OCI-M2 (cell line): ENCODE measurements at regions not wholly inside any gene's neighbourhood (a gene's known extent, or its start where the extent isn't known, plus 50 kb on each side); places are given as distances from the start of the nearest gene placed in this dataset.
"Not testable (repeated sequence)": the region's sequence is repeated elsewhere in the genome, so short reads cannot be mapped to it uniquely, and the experiment has no call there.

Experiments
- DNase-seq: peaks from one replicate; lab custom pipeline; 2025; ENCODE audit not compliant: unreplicated experiment; lab: John Stamatoyannopoulos, UW

- no peak for DNase-seq
Observed at GRCh38 chr15:96052572-96053030, 277.9 kb upstream of the NR2F2 start.

- DNase-seq = no peak
Observed at GRCh38 chr15:96053031-96053780, 277.3 kb upstream of the NR2F2 start.

DNA sequence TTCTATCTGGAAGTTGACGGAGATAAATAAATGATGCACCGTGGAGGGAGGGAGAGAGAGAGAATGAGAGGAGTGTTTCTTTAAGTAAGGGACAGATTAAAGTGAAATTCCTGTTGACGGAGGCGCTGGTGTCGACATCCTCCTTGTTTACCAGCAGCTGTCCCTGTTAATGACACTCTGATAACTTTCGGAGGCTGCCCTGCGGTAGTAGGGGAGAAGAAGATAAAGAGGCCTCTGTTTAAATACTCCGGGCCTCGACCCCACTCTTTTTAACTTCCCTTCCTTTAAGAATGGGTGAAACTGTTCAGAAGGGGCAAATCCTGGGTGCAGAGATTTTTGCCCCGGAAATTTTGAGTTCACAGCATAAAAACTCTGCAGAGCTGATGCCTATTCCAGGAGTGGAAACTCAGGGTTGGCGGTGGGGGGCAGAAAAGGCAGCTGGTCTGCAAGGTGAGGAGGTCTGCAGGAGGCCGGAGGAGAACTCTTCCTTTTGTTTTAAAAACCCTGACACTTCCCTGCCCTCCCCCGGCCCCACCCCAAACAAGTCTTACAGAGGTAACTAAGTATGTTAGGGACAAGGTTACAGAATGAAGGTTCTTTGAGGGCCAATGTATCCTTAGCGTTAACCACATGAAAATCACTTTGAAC, 276.6 kb upstream of the NR2F2 start:
- no peak for DNase-seq

DNA sequence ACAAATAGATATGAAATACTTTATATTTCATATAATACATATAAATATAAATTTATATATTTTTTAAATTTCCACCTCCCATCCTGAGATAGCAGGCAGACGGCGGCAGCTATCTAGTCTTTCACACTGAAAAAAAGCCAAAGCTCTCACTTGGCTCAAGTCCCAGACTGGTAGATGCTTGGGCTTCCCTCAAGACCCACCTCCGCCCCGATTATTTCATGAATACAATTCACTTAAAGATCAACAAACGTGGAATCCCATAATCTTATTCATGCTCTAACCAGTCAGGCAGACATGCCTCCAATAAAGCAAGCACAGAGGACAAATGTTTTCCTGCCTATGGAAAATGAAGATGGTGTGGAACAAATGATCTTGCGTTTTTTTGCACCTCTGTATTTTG, 275.9 kb upstream of the NR2F2 start:
- DNase-seq = no peak

- DNase-seq = no peak
Observed at GRCh38 chr15:96058103-96058851, 272.2 kb upstream of the NR2F2 start.

GRCh38 chr15:96058852-96059103, 271.7 kb upstream of the NR2F2 start:
- DNase-seq = not testable (repeated sequence)

DNA sequence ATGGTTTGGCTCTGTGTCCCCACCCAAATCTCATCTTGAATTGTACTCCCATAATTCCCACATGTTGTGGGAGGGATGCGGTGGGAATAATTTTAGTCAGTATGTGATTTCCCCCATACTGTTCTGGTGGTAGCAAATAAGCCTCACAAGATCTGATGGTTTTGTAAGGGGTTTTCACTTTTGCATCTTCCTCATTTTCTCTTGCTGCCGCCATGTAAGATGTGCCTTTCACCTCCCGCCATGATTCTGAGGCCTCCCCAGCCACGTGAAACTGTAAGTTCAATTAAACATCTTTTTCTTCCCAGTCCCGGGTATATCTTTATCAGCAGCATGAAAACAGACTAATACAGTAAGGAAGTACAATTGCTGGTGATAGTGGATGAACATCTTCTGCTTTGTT, 269.9 kb upstream of the NR2F2 start:
- not testable (repeated sequence) for DNase-seq

DNA sequence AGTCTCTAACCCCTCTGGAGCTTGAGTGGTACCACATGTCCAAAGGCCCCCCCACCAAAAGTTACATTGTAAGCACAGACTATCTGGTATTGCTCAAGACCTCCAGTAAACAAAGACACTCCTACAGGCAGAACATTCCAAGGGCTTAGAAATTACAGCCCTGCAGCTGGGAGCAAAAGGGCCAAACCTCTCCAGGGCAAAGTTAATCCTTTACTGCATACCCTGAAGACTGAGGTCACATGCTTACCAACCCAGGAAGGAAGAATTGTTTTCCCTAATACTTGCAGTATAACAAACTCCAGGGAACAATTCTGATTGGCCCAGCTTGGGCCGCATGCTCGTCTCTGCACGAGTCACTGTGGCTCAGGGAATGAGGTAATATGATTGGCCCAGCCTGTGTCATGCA, 266.1 kb upstream of the NR2F2 start:
- DNase-seq = no peak

DNA sequence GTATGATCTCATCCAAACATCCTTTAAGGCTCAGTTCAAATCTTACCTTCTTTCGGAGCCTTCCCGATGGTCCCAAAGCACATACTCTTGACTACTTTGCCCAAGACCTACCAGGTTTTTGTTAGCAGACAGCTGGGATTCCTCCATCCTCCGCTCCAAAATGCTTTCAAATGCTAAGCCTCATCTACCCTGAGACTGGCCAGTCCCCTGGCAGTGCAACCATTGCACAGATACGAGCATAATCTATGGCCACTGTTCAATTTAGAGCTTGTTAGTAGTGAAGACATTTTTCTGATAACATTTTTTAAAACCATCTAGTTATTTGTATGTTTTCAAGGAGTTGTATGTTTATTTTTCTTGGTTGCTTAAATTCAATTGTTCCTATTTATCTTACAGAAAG, 264.4 kb upstream of the NR2F2 start:
- DNase-seq = no peak

- DNase-seq = no peak
Observed at GRCh38 chr15:96066852-96067495, 263.5 kb upstream of the NR2F2 start.

DNA sequence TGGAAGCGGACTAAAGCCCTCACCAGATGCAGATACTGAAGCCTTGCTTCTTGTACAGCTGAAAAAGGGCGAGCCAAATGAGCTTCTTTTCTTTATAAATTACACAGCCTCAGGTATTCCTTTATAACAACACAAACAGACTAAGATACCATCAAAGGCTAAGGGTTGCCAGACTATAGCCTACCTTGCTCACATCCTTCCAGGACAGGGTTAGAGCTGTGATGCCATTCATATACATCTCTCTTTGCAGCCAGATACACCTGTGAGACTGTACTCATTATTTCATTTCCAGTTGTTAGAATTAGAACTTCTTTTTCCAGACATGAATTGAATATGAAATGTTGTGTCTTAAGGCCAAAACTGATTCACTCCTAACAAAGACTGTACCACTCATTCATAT, 262.8 kb upstream of the NR2F2 start:
- DNase-seq = no peak

GRCh38 chr15:96068897-96069296, 261.6 kb upstream of the NR2F2 start:
- no peak for DNase-seq

DNA sequence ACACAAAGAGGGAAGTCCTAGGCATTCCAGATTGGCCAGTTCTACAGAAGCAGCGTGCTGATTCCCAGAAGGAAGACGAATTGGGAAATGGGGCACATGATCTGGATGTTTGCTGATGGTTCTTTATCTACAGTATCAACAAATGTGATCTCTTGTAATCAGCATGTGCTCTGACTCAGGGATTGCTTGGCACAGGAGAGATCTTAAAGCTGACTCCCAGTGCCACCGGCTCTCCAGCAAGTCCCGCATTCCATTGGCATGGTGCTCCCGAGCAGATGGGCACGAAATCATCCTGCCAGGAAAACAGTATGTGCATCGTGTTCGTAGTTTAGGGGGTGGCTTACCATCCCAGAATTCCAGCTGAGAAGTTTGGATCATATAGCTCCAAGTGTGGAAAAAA, 259.9 kb upstream of the NR2F2 start:
- DNase-seq = no peak

- DNase-seq = no peak
Observed at GRCh38 chr15:96072821-96073220, 257.7 kb upstream of the NR2F2 start.

DNA sequence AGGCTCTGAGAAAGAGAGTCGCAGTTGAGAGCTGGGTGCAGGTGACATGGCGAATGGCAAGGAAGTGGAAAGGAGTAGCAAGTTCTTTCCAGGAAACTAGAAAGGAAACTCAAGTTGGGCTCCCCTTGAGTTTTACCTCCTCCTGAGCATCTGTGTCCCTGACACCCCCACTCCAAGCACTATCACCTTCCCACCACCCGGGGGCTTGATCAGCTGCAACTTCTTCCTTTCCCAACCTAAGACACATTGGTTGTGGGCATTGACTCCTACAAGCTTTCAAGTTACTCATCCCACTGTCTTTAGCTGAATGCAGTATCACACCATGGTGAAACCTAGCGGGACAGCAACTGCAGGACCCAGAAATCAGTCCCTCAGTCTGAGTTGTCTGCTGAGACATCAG, 256.6 kb upstream of the NR2F2 start:
- DNase-seq = no peak

- DNase-seq = no peak
Observed at GRCh38 chr15:96075895-96076294, 254.6 kb upstream of the NR2F2 start.

DNA sequence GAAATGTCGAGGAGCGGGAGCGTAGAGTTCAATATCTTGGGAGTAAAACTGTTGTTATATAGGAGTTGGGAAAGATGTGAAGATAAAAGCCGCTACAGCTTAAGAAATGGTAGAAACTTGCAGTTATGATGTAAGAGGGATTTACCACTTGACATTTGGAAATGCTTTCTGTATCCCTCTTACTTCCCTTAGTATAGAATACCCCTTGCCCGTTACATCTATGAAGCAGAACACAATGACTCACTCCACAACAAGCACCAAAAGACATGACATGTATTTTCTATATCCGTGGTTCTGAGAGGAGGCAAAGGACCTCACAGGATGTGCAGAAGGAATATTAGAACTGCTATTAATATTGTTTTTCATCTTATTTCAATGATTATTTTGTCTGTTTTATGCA, 254.2 kb upstream of the NR2F2 start:
- no peak for DNase-seq

DNA sequence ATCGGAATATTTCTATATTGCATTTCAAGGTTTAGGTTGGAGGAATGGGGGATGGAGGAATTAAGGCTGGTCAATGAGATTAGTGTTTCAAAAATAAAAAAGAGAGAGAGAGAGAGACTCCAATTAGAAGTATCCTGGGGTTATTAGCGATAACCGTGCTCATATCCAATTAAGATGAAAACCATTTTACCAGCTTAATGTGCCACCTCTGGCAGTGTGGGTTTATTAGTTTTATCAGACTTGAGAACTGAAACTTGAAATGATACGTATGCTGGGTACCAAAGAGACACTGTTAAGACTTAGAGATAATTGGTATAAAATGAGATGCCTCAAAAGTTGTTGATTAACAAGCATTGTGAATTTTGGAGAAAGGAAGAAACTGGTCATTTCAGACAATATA, 251.5 kb upstream of the NR2F2 start:
- DNase-seq = no peak

DNA sequence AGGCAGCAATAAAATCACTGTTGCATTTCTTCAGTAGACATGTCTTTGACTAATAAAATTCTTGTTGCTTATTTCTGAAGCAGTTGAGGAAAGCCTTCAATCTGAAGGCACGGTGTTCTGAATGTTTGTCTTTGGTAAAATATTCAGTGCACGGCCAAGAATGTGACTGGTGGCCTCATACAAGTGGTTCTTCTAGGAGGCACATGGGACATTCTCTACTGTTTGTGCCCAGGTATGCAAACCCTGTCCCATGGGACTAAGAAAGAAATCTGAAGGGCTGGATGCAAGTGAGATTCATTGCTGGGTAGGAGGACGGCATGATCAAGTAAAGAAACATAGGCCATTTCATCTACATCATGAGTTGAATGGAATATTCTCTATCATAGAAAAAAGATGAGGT, 250.6 kb upstream of the NR2F2 start:
- DNase-seq = no peak

DNA sequence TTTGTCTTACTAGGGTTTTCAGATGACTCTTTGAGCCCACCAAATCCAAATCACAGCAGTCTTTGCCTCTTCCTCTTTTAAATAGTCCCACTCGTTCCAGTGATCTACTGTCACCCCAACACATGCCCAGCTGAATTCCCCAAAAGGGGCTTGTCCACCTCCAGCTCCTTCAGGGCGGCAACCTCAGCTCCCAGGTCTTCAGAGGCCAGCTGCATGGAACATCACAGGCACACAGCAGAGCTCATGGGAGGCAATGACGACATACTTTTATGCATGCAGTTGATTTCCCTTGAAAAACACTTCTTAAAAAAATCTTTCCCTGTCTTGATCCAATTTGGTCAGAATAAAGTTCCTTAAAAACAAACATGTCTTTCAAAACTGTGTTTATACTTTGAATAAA, 244.3 kb upstream of the NR2F2 start:
- DNase-seq = no peak

GRCh38 chr15:96087180-96087884, 243.2 kb upstream of the NR2F2 start:
- DNase-seq = no peak
